GM18499 (cell line): ENCODE measurements at regions not wholly inside any gene's neighbourhood (a gene's known extent, or its start where the extent isn't known, plus 50 kb on each side); places are given as distances from the start of the nearest gene placed in this dataset.
"Not testable (repeated sequence)": the region's sequence is repeated elsewhere in the genome, so short reads cannot be mapped to it uniquely, and the experiment has no call there.

Source experiments
- ATAC-seq: cut with Tn5 transposase; IDR thresholded peaks from one replicate; pipeline ENCODE4 v1.9.1; 2021; ENCODE audit warnings: moderate number of reproducible peaks; ENCODE audit not compliant: insufficient read depth, unreplicated experiment

DNA sequence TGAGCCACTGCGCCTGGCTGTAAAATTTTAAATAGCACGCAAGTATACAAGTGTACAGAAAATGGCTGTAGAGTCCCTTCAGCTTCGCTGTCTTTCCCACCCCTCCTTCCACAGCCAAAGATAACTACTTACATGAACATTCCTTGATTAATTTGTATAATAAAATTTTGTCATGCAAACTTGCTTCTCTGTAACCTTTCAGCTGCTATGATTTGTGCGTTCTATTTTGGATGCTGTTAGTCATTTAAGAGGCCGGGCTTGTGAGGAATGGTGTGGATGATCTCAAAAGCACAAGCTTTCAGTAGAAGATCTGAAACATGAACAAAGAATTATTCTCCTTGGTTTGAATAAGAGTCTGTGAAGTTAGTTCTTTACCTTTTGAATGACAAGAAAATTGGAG is 115.0 kb upstream of the TLE1 start:
- ATAC-seq = no peak

DNA sequence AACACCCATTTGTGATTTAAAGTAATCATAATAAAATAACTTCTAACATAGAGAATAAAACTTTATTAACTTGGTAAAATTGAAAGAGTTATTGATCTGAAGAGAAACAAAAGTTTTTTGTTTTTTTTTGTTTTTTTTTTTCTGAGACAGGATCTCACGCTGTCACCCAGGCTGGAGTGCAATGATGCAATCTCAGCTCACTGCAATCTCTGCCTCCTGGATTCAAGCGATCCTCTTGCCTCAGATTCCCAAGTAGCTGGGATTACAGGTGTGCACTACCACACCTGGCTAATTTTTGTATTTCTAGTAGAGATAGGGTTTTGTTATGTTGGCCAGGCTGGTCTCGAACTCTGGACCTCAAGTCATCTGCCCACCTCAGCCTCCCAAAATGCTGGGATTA is 116.5 kb upstream of the SPATA31D4 start:
- ATAC-seq = not testable (repeated sequence)

DNA sequence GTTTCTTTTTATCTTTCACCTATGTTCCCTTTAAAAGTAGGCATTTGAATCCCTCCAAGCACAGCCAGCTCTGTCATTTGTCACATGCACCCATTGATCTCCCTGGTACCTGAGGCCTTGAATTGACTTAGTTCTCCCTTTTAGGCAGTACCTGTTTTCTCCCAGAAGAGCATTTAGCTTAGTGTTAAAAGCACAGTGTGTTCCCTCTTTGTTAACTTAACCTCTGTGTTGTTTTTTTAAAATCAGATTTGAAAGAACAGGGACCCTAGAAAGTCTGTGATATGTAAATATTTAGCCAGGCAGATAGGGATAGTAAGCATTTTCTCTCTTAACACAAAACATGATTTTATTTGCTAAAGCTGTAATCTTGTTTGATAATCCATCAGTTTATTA is 113.8 kb upstream of the SPATA31D4 start:
- ATAC-seq = no peak

DNA sequence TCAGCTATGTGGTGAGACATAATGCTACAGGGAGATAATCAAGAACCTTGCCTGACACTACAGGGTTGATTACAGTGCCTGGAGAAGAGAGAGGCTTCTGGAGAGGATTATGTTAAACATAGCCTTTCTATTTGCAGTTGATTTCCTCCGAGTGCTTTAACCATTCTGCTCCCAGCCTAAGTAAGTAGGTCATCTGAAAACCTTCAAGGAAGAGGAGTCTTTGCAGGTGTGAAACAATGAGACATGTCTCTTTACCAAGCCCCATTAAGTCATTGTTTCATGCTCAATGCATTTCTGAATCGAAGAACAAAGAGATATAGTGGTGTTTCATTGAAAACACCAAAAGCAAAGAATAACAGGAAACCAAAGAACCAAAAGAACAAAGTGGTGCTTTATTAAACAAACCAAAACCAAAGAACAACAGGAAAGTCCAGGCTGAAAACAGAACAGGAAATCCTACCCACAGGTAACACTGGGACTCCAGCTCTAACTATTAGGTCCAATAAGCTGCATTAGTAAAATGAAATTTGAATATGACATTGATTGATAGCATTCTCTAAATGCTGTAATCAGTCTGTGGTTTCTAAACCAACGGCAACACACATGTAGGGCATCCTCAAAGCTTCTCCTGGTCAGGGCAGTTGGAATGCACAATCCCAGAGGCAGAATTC is 113.3 kb upstream of the SPATA31D4 start:
- peak; percentile 76 for ATAC-seq

DNA sequence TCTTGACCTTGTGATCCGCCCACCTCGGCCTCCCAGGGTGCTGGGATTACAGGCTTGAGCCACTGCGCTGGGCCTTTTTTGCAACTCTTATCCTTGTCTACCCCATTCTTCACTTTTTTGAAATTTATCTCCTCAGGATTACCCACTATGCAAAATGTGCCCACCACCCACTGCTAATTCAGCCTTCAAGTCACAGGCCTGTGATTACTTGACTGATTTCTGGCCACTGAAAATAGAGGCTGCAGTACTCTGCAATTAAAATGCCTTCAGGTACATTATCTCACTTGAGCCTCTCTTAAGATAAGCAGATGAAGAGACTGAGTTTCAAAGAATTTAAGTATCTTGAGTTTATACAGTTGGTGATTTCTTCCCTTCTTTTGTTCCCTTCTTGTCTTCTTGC is 112.4 kb upstream of the SPATA31D4 start:
- ATAC-seq = no peak

DNA sequence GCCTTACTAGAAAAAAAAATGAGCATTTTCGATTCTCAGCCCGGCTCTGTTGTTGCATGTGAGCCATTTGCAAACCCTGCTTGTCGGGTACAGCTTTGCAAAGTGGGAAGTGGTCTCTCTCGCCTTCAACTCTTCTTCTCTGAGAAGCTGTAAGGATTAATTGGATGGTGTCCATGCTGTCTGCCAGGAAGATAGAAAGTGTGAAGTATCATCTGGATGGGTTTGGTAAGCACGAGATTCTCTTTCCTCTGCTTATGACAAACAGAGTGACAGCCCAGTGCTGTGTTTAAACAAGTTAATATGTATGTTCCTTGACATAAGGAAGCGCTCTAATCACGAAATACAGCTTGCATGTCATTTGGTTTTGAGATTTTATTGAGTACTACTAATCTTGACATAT is 109.1 kb upstream of the SPATA31D4 start:
- no peak for ATAC-seq

DNA sequence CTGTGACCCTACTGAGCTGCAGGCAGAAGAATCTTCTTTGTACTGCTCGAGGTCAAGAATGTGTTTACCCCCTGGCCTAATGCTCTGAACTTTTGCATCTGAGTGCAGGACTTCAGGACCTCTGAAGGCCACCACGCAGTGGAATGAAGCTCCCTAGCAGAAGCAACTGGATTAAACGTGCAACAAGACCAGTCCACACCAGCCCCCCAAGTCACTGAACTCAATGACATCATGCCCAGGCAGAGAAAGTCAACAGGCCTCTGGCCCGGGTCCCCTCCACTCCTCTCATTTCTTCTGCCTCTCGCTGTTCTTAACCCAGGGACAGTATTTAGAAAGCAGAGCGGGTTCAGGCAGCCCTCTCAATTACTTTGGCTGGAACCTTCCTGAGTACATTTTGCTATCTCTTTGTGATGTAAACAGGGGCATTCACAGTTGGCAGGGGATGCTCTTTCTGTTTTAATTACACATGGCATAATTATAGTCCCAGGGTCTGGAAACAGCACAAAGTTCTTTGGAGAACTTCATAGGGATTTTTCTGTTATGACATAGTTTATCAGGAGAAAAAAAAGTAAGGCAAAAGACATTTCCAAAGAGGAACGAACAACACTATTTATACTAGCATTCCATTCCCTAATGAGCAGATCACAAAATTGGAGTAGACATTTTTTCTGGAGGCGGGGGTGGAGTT is 108.2 kb upstream of the SPATA31D4 start:
- no peak for ATAC-seq

DNA sequence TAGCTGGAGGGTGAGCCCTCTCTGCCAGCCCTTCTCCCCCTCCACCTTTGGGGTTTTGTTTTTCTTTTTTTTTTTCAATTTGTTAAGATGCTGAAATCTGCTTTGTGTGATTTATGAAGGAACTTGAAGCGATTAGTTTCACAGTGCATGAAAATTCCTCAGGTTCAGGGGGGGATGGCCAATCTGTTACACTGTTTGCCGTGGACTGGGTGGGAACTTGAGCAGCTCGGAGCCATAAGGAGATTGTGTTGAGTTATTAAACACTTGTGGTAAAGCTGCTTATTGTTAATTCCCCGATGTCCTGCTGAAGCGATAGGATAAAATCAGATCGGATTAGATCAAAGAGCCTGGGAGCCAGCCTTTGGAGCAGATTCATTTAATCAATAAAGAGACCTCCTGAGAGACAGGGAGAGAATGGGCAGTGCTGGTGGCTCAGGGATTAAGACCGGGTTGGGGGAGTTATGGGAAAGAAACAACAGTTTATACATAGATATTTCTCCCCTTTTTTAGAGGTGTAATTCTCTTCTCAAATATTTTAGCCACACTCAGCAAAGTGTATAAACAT is 105.8 kb upstream of the SPATA31D4 start:
- ATAC-seq = no peak

DNA sequence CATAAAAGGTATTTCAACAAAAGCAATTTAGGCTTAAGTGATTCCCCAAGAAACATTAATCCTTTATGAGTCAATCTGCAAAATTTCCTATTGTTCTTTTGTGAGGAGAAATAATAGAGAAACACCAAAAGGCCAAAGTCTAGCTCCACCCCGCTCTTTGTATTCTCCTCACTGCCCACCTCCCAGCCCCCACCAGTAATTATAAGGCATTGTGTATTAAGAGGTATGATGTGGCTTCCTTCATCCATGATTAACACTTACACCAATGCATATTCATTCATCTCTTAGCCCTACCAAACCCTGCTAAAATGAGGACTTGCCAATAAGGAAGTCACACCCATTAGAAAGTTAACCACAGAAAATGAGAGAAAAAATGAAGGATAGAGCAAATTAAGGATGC is 105.3 kb upstream of the SPATA31D4 start:
- no peak for ATAC-seq

DNA sequence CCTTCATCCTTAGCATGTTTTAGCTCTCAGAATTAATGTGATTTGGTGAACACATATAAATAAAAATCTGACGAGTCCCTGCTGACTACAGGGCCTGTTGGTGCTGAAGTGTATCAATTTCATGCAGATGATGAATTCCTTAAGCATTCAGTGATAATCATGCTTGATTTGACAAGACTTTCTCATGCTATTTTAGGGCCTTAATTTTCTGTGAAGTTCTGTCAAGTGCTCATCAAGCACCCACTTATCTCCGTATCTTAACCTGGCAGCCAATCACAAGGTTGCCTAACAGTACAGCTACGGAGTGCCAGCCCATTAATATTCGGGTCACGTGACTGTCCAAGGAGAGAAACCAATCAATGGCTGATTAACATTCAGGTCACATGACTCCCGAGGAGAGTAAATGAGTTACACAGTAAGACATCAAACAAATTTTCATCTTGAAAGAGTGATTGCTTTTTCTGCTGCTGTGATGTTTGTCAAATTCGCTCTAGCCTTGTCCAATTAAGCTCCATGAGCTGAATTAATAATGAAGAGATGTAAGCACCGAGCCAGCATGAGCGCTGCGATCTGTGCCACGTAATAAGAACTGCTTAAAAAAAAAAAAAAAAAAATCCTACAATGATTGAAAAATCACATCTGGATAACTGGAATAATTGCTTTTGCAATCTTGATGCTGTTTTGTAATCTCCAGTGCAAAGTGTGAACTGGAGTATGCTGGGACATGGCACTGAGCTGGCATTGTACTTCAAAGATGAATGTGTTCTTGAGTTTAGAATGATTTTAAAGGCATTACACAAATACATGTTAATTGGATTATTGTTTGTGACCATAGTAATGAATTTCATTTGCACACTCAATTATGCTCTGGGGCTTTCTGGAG is 104.3 kb upstream of the SPATA31D4 start:
- no peak for ATAC-seq

DNA sequence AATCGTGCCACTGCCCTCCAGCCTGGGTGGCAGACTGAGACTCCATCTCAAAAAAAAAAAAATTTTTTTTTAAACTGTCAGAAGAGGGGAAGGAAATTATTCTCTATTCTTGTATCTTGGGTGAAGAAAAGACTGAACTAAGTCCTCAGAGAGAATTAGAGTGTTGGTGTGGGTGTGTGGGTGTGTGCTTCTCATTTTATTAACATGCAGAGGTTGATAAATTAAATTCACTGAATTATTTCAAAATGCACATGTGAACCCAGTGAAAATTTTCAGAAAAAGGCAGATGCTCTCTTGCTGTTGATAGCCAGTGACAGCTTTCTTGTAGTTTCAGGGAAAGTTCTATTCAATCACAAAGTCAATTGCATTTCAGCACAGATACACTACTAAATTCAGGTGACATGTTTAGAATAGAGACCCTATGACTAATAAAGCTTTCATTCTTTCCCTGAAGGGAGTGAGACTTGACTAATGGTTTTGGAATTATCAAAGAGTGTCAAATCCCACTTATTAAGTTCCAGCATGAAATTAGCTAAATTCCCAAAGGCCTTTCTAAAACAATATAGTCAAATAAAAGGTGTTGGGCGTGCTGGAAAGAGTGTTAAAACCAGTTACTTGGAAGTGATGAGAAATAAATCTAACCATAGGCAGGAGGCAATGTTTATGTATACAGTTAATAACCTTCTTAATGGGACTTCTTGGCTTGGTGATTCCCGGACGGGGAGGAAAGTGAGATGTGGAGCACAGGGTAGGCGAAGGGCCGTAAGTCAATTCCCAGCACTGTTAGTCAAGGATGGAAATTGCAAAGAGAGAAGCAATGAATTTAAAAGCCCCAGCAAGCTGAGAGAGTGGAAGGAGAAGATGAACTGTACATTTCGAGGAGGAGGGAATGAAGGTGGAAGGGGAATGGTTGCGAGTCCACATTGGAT is 103.2 kb upstream of the SPATA31D4 start:
- no peak for ATAC-seq

DNA sequence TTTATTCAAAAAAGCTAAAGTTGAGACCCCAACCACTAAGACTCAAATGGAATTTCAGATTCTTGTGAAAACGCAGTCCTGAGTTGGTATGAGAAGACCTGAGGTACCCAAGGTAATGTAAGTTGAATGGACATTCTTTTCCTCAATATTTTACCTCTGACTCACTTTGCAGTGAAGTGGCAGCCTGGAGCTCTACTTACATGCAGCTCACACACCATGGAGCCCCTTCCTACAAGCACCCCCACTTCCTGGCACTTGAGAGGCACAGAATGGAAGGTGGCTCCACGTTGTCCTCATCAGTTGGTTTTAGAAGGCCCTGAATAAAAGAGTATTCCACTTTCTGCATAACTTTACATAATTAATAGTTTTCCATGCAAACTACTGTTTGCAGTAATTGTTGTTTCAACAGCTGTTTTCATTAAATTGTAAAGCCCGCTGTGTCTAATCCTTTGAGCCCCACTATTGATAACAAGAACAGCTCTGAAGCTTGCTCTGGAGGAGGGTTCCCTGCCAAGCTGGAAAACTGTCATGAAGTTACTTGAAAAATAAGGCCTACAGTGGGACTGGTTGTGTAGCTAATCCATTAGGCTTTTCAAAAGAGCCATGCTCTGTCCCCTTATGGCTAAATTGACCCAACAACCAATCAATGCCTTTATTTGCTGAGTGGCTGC is 102.2 kb upstream of the SPATA31D4 start:
- no peak for ATAC-seq

DNA sequence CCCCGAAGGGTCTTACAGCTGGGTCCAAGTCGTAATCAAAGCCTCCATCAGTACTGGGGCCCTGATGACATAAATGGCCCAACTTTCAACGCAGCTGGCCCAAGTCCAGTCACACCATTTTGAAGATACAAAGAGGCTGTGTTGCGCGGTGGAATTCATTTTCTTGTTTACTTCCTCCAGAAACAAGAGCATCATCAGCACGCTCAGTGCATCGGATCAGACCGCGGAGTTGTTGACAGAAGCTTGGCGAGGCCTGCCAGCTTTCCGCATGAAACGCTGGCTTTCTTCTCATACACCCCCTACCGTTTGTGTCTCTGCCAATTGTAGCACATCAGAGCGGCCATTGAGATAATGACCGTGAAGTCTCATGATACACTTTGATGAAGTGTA is 101.7 kb upstream of the SPATA31D4 start:
- no peak for ATAC-seq

DNA sequence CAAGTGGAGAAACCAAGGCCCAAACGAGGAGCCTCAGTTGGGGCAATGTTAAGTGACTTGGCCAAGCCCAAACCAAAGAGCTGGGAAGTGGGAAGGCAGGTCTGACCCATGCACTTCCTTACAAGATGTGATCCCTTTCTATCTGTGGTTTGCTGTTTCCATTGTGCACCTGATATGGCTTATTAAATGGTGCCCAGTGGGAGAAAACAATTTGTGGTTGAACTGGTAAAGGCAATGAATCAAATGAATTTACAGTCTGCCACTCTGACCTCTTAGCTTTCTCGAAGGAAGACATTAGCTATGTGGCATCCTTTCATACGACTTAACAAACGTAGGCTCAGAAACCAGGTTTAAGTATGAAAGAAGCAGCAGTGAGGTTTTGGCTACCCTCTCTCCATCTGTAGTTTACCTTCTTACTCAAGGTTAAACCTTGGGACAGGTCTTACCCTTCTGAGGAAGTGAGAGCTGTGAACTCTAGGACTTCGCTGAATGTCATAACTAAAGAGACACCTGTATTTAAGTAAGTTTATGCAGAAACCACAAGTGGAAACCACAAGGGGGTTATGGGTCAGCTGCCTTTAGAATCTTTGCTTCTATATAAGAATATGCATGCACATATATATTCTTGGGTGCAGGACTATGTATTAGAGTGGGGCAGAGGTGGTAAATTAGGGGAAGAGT is 100.5 kb upstream of the SPATA31D4 start:
- ATAC-seq = peak; percentile 86

DNA sequence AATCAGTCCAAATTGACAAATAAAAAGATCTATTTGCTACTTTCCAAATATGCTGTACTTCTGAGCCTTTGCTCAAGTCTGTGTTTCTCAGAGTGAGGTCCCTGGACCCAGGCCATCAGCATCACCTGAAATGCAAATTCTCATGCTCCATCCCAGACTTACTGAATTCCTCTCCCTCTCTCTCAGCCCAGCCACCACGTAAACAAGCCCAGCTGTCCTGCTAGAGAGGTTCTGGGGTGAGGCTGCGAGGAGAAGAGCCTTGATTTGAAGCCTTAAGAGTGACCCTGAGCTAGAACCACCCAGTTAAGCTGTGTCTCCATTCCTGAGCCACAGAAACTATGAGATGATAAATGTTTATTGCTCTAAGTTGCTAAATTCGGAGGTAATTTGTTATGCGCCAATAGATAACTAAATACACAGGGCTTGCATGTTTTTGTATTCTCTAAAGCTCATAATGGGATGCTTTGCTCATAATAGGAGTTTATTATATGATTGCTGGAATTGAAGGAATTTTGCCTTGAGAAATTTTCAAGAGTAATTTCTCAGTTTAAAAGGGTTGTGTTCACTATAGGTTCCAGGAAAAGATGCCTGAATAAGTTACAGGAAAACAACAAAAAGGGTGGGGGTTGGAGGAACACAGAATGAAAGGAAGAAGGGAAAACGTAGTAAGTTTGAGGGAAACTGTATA is 98.9 kb upstream of the SPATA31D4 start:
- ATAC-seq = no peak

DNA sequence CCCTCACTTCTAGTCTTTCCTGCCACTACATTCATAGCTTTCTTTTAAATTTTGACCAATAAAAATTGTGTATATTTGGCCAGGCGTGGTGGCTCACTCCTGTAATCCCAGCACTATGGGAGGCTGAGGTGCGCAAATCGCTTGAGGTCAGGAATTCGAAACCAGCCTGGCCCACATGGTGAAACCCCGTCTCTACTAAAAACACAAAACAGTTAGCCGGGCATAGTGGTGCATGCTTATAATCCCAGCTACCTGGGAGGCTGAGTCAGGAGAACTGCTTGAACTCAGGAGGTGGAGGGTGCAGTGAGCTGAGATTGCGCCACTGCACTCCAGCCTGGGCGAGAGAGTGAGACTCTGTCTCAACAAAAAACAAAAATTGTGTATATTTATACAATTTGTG is 97.8 kb upstream of the SPATA31D4 start:
- not testable (repeated sequence) for ATAC-seq

DNA sequence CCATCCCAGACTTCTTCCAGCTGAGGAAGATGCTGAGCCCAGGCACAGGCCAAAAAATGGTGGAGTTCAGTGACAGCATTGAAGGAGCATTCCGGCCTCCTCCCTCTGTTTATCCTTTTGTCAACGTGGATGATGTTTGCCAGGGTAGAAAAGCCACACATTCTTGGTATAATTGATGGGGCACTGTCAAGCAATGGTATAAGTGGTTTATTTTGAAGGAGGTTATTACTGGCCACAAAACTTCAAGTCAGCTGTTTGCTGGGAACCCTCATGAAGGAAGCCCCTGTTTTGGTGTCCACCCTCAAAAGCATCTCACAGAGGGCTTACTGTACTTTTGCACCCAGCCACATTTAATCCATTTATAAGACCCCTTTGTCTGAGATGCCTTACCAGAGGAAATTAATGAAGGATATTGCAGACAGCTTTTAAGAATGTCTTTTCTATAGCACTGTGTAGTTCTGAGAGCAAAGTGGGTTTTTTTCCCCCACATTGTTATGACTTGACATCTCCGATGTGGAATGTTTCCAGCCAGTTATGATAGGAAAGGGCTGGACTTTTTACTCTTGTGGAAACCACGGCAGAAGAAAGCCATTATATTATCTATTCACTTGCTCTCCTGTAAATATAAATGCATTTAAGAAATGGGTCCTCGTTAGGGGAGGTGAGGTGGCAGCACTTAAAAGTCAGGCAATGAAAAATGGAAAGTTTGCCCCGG is 95.5 kb upstream of the SPATA31D4 start:
- no peak for ATAC-seq
